Keratinocyte (primary cell): ENCODE measurements at regions not wholly inside any gene's neighbourhood (a gene's known extent, or its start where the extent isn't known, plus 50 kb on each side); places are given as distances from the start of the nearest gene placed in this dataset.

Experiments used
- EZH2 ChIP-seq: IDR thresholded peaks from one replicate; pipeline ENCODE4 v1.6.1; 2012; ENCODE audit warnings: inconsistent platforms, mild to moderate bottlenecking, low read length, moderate library complexity
- TF ChIP-seq, protein P1 (sequence below), 3 experiments: IDR thresholded peaks in 1 of 3; conservative IDR thresholded peaks in 1 of 3; optimal IDR thresholded peaks in 1 of 3; 2 replicates in 2 of 3; 3 replicates in 1 of 3; pipeline versions ENCODE3 to v1.5.1; 2011; ENCODE audit warnings: low read length in 3 of 3, mild to moderate bottlenecking in 3 of 3, moderate library complexity in 2 of 3, control low read depth in 1 of 3, inconsistent platforms in 1 of 3; ENCODE audit not compliant: insufficient read depth in 2 of 3; ENCODE audit errors: extremely low read depth in 1 of 3

DNA sequence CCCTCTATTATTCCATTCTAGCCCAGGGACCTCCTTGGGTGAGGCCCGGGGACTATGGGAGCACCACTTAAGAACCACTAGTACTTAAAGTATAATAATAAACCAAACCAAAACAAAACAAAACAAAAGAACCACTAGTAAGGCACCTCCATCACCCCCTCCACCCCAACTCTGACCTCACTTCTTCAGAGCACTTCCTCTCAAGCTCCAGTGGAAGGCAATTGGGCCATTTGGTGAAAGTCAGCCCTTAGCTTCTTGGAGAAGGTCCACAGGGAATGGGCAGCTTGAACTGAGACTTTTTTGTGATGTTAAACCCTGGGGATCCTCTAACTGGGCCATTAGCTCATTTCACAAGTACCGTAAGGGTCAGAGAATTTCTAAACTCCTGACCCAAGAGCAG is 237.3 kb downstream of the RHOU start:
- TF ChIP-seq EZH2: no peak
- TF ChIP-seq, protein P1, sequence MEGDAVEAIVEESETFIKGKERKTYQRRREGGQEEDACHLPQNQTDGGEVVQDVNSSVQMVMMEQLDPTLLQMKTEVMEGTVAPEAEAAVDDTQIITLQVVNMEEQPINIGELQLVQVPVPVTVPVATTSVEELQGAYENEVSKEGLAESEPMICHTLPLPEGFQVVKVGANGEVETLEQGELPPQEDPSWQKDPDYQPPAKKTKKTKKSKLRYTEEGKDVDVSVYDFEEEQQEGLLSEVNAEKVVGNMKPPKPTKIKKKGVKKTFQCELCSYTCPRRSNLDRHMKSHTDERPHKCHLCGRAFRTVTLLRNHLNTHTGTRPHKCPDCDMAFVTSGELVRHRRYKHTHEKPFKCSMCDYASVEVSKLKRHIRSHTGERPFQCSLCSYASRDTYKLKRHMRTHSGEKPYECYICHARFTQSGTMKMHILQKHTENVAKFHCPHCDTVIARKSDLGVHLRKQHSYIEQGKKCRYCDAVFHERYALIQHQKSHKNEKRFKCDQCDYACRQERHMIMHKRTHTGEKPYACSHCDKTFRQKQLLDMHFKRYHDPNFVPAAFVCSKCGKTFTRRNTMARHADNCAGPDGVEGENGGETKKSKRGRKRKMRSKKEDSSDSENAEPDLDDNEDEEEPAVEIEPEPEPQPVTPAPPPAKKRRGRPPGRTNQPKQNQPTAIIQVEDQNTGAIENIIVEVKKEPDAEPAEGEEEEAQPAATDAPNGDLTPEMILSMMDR (optimal IDR thresholded peaks at IDR 0.05 in 1 of 3, IDR thresholded peaks at IDR 0.05 in 1 of 3, conservative IDR thresholded peaks at IDR 0.05 in 1 of 3; ENCODE audit: extremely low read depth in 1 of 3, insufficient read depth in 2 of 3, low read length in 3 of 3): no peak
